Heart right ventricle (tissue), 16 donors: ENCODE measurements at regions not wholly inside any gene's neighbourhood (a gene's known extent, or its start where the extent isn't known, plus 50 kb on each side); places are given as distances from the start of the nearest gene placed in this dataset.

Experiments used
- ATAC-seq, 8 donors: fragments of 200-7000 bp; cut with Tn5 transposase; one replicate each; pipeline ENCODE4 v1.9.1; 2020; ENCODE audit warnings: mild to moderate bottlenecking in 8 of 8, moderate library complexity in 8 of 8, moderate number of reproducible peaks in 1 of 8
- DNase-seq, 2 donors: peaks; one replicate each; pipeline ENCODE4 v3.0.0-alpha.2; 2020
- H3K27ac ChIP-seq, 10 donors: fragments of 200-600 bp; sonication (generic) in 2 of 10; one replicate each; pipeline versions ENCODE4 v1.5.0 to v1.8.0; 2020 to 2022; ENCODE audit warnings: mild to moderate bottlenecking in 3 of 10
- H3K27me3 ChIP-seq, 7 donors: fragments of 200-600 bp; one replicate each; pipeline ENCODE4 v1.8.0; 2021 to 2022; ENCODE audit warnings: mild to moderate bottlenecking in 2 of 7
- H3K36me3 ChIP-seq, 9 donors: fragments of 200-600 bp; sonication (generic) in 1 of 9; one replicate each; pipeline versions ENCODE4 v1.5.0 to v1.8.0; 2020 to 2022; ENCODE audit warnings: mild to moderate bottlenecking in 2 of 9
- H3K4me1 ChIP-seq, 9 donors: fragments of 200-600 bp; sonication (generic) in 1 of 9; one replicate each; pipeline versions ENCODE4 v1.5.0 to v1.8.0; 2020 to 2022; ENCODE audit warnings: mild to moderate bottlenecking in 4 of 9
- H3K4me3 ChIP-seq, 10 donors: fragments of 200-600 bp; sonication (generic) in 2 of 10; one replicate each; pipeline versions ENCODE4 v1.5.0 to v1.8.0; 2020 to 2022; ENCODE audit warnings: mild to moderate bottlenecking in 7 of 10, moderate library complexity in 2 of 10
- H3K9me3 ChIP-seq, 11 donors: fragments of 200-600 bp in 10 of 11; sonication (generic) in 2 of 11; one replicate each; pipeline versions ENCODE4 v1.5.0 to v1.8.0; 2013 to 2022; ENCODE audit warnings: mild to moderate bottlenecking in 2 of 11, control low read depth in 1 of 11, moderate library complexity in 1 of 11
- WGBS, 2 donors: extraction: QIAGEN DNeasy Blood & Tissue Kit; methylation state at CpG; one replicate each; pipeline ENCODE4 v1.1.7; 2013; ENCODE audit warnings: inconsistent platforms in 1 of 2; 5-methylcytosine and 5-hydroxymethylcytosine counted together
- intact Hi-C, 10 donors: fragments of 100-400 bp; cut with DNase I; formaldehyde crosslinking; loops; one replicate each; pipeline versions ENCODE4 v1.11.1 to v1.14.2; 2022
- TF ChIP-seq, protein P1 (sequence below), 9 donors: fragments of 200-600 bp; sonication (generic) in 2 of 9; IDR thresholded peaks; one replicate each; pipeline versions ENCODE4 v1.5.0 to v1.8.0; 2021 to 2022; ENCODE audit warnings: antibody characterized with exemption in 9 of 9, mild to moderate bottlenecking in 5 of 9, moderate library complexity in 1 of 9
- donor health status: Arrhythmogenic right ventricular cardiomyopathy.
- donor health status: ischemic (EF 13 %, LVEDD 7.1; RV severe dilation, severe dysfunction).
- donor health status: healthy with polysubstance abuse.
- donor health status: DM: no; HTN: yes; CAD: no.
- donor health status: DM: no; HTN: no; CAD: no.
- donor health status: ischemic (EF 25% LVEDD 6.9; RV normal size, moderate dysfunction).
- donor health status: ischemic (EF 25% LVEDD 5.7; RV mildly dilated, moderate dysfunction).
- donor health status: healthy.
- donor health status: DM: yes; HTN: yes; CAD: no.
- donor health status: Ischemic cardiomyopathy.
- donor health status: ischemic (EF 35%, LVEDD 5.7; RV mildly dilated, moderate dysfunction).
- donor health status: nonischemic (EF 11% LVEDD 7.7; RV severe dilation, severe dysfunction).
- donor health status: DM: yes; HTN: yes; CAD: no.
- donor health status: PGD.
- donor health status: ischemic (EF 29% LVEDD 5.4; RV normal size, mild dysfunction).
- donor health status: nonischemic (EF 23%, LVEDD 6.1; RV moderate dilation, normal function).

DNA sequence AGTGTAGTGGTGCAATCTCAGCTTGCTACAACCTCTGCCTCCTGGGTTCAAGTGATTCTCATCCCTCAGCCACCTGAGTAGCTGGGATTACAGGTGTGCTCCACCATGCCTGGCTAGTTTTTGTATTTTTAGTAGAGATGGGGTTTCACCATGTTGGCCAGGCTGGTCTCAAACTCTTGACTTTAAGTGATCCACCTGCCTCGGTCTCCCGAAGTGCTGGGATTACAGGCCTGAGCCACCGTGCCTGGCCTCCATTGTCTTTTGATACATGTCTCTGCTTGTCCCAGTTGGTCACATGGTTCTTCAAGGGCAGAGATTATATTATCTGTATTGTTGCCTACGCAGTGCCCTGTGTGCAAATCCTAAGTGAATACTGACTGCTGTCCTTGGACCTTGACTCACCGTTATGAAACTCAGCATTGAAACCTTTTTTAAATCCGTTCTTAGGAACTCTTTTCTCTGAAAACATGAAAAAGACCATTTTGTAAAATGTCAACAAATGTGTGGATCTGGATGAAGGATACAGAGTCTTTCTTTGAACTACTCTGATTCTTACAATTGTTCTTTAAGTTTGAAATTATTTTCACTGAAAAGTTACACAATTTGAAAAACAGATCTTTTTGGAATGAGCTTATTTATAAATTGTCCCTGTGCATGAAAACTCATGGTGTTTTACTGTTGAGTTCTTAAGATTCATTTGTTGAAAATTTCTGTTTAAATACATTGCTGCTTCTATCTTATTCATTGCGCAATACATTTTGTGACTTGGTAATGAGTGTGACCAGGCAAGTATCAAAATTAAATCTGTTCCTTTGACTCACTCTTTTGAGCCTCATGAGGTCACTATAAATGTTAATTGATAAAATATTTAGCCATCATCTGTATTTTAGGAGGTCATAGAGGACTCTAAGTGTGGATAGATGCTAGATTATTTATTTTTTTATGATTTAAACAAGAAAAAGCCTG, 293.5 kb downstream of the UTRN start:
- WGBS, 2 donors, result 91 to 94% methylated on average over 7 of the region's 7 CpGs
- TF ChIP-seq, protein P1, sequence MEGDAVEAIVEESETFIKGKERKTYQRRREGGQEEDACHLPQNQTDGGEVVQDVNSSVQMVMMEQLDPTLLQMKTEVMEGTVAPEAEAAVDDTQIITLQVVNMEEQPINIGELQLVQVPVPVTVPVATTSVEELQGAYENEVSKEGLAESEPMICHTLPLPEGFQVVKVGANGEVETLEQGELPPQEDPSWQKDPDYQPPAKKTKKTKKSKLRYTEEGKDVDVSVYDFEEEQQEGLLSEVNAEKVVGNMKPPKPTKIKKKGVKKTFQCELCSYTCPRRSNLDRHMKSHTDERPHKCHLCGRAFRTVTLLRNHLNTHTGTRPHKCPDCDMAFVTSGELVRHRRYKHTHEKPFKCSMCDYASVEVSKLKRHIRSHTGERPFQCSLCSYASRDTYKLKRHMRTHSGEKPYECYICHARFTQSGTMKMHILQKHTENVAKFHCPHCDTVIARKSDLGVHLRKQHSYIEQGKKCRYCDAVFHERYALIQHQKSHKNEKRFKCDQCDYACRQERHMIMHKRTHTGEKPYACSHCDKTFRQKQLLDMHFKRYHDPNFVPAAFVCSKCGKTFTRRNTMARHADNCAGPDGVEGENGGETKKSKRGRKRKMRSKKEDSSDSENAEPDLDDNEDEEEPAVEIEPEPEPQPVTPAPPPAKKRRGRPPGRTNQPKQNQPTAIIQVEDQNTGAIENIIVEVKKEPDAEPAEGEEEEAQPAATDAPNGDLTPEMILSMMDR (IDR thresholded peaks at IDR 0.05), result no peak
- no peak overlapping the region for H3K4me3 ChIP-seq
- H3K9me3 ChIP-seq, result no peaks in the 10 kb centered on the region
- intact Hi-C loops, result no loop called here
- peaks cover 0 to 37% (median 21%) of the 10 kb centered on the region in 9 donors for H3K4me1 ChIP-seq
- H3K27ac ChIP-seq, result no peak overlapping the region
- no peaks in the 10 kb centered on the region for H3K27me3 ChIP-seq
- DNase-seq (no peak), ATAC-seq (no peak)
- H3K36me3 ChIP-seq, result peaks cover 0 to 59% (median 14%) of the 10 kb centered on the region in 9 donors

GRCh38 chr6:144580039-144580438, 294.9 kb downstream of the UTRN start:
- no peak for ATAC-seq
- TF ChIP-seq, protein P1 (IDR thresholded peaks at IDR 0.05), result no peak
- Histone ChIP-seq H3K9me3 (no peaks in the 10 kb centered on the region), H3K27ac (no peak overlapping the region), H3K4me3 (no peak overlapping the region), H3K36me3 (peaks cover 0 to 48% (median 14%) of the 10 kb centered on the region in 9 donors), H3K27me3 (no peaks in the 10 kb centered on the region), H3K4me1 (peaks cover 0 to 44% (median 24%) of the 10 kb centered on the region in 9 donors)
- no peak for DNase-seq
- intact Hi-C loops, result loop anchor here in 9 of 10 donors (5.0 to 10.0 kb wide), 12 partner anchors 235 to 1125 kb away; no protein-coding TSS in a partner anchor
- WGBS, 2 donors, result 62 to 72% methylated on average over 3 of the region's 3 CpGs

GRCh38 chr6:144580771-144581170, 295.6 kb downstream of the UTRN start:
- ATAC-seq, result no peak
- WGBS, 2 donors, result 97 to 98% methylated on average over 1 of the region's 1 CpG
- DNase-seq, result no peak
- Histone ChIP-seq H3K27ac (no peak overlapping the region), H3K36me3 (peaks cover 0 to 46% (median 14%) of the 10 kb centered on the region in 9 donors), H3K9me3 (no peaks in the 10 kb centered on the region), H3K4me1 (peaks cover 0 to 44% (median 25%) of the 10 kb centered on the region in 9 donors), H3K4me3 (no peak overlapping the region), H3K27me3 (no peaks in the 10 kb centered on the region)
- intact Hi-C loops, result loop anchor here in 9 of 10 donors (5.0 to 10.0 kb wide), 12 partner anchors 234 to 1124 kb away; no protein-coding TSS in a partner anchor
- TF ChIP-seq, protein P1 (IDR thresholded peaks at IDR 0.05), result no peak

- Histone ChIP-seq H3K4me3 (no peak overlapping the region), H3K4me1 (peaks cover 2 to 51% (median 25%) of the 10 kb centered on the region in 9 donors), H3K36me3 (peaks cover 0 to 40% (median 12%) of the 10 kb centered on the region in 9 donors), H3K27me3 (no peaks in the 10 kb centered on the region), H3K27ac (no peak overlapping the region), H3K9me3 (no peaks in the 10 kb centered on the region)
- TF ChIP-seq, protein P1 (IDR thresholded peaks at IDR 0.05), result peak in 7 of 9 donors; percentile 36 to 62 (median 54)
- intact Hi-C loops, result loop anchor here in 9 of 10 donors (5.0 to 10.0 kb wide), 12 partner anchors 233 to 1123 kb away; no protein-coding TSS in a partner anchor
- 53 to 61% methylated on average over 5 of the region's 5 CpGs for WGBS, 2 donors
- ATAC-seq (peak in 7 of 8 donors; percentile 41 to 78 (median 66)), DNase-seq (peak in 1 of 2 donors; percentile 8)
These were observed 296.8 kb downstream of the UTRN start for GRCh38 chr6:144581812-144582537.
